ENCODE measurements at regions not wholly inside any gene's neighbourhood (a gene's known extent, or its start where the extent isn't known, plus 50 kb on each side); places are given as distances from the start of the nearest gene placed in this dataset.

GRCh38 chr22:48045369-48045768 lies 1282.9 kb downstream of the TBC1D22A start:
- peak; percentile 0 for DNase-seq

GRCh38 chr22:48044487-48045060 lies 1282.1 kb downstream of the TBC1D22A start:
- no peak for DNase-seq

GRCh38 chr22:48043581-48043980 lies 1281.1 kb downstream of the TBC1D22A start:
- DNase-seq = no peak

GRCh38 chr22:48042621-48043395 lies 1280.4 kb downstream of the TBC1D22A start:
- DNase-seq = no peak

GRCh38 chr22:48039326-48039725 lies 1276.9 kb downstream of the TBC1D22A start:
- no peak for DNase-seq

- DNase-seq = no peak
These were observed 1275.2 kb downstream of the TBC1D22A start for GRCh38 chr22:48037618-48038017.

GRCh38 chr22:48035897-48036296 lies 1273.4 kb downstream of the TBC1D22A start:
- DNase-seq = no peak

GRCh38 chr22:48031589-48031988 lies 1269.1 kb downstream of the TBC1D22A start:
- no peak for DNase-seq

GRCh38 chr22:48025096-48025495 lies 1262.6 kb downstream of the TBC1D22A start:
- DNase-seq = no peak

- DNase-seq = no peak
These were observed 1259.5 kb downstream of the TBC1D22A start for GRCh38 chr22:48021991-48022401.

GRCh38 chr22:48018346-48018745 lies 1255.9 kb downstream of the TBC1D22A start:
- DNase-seq = no peak

- DNase-seq = no peak
These were observed 1253.3 kb downstream of the TBC1D22A start for GRCh38 chr22:48015701-48016100.

GRCh38 chr22:48004936-48005335 lies 1242.5 kb downstream of the TBC1D22A start:
- DNase-seq = no peak

GRCh38 chr22:48004038-48004437 lies 1241.6 kb downstream of the TBC1D22A start:
- no peak for DNase-seq

- DNase-seq = no peak
These were observed 1238.7 kb downstream of the TBC1D22A start for GRCh38 chr22:48001101-48001500.

GRCh38 chr22:47997612-47998011 lies 1235.2 kb downstream of the TBC1D22A start:
- no peak for DNase-seq

- DNase-seq = no peak
These were observed 1234.7 kb downstream of the TBC1D22A start for GRCh38 chr22:47997052-47997590.

GRCh38 chr22:47996446-47996857 lies 1234.0 kb downstream of the TBC1D22A start:
- DNase-seq = no peak

- no peak for DNase-seq
These were observed 1233.3 kb downstream of the TBC1D22A start for GRCh38 chr22:47995718-47996117.

GRCh38 chr22:47995264-47995627 lies 1232.8 kb downstream of the TBC1D22A start:
- no peak for DNase-seq

- no peak for DNase-seq
These were observed 1232.3 kb downstream of the TBC1D22A start for GRCh38 chr22:47994601-47995263.

- no peak for DNase-seq
These were observed 1231.6 kb downstream of the TBC1D22A start for GRCh38 chr22:47994045-47994444.

- DNase-seq = no peak
These were observed 1228.0 kb downstream of the TBC1D22A start for GRCh38 chr22:47990481-47990880.

All from CD4-positive, alpha-beta T cell treated with Interleukin-21 for 1 hour (primary cell).